Left renal pelvis (tissue), 4 donors: ENCODE measurements at regions not wholly inside any gene's neighbourhood (a gene's known extent, or its start where the extent isn't known, plus 50 kb on each side); places are given as distances from the start of the nearest gene placed in this dataset.

ENCODE experiments used
- DNase-seq, 4 donors: peaks; one replicate each; pipeline ENCODE4 v3.0.0-alpha.2; 2013; ENCODE audit warnings: low read depth in 4 of 4, low spot score in 3 of 4

- DNase-seq, result no peak
These were observed 78.1 kb upstream of the RET start for GRCh38 chr10:42998481-42999384.

DNA sequence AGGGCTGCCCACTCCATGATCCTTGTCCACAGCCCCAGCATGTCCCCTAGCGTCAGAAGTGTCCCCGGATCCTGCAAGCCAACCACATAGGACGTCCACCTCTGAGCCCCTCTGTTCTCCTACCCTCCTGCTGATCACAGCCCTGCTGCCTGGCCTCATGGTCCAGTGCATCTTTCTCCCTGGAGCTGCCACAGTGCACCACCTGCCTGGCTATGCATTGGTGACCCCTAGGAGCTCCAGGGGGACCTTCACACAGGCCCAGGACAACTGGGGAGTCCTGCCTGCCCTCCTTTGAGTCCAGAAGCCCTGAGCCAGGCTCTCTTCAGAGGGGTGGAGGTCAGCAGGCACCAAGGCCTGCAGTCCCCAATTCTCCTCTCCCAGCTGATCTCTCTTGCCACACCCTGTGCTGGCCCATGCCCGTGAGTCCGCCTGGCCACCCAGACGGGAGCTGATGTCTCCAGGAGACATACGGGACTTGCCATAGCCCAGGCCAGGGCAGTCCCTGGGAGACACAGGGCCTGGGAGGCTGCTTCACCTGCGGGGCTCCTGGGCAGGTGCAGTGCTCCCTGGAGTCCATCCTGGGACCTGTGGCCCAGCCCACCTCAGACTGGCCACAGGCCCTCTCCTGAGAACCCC, 77.4 kb upstream of the RET start:
- no peak for DNase-seq

- DNase-seq, result no peak
These were observed 76.9 kb upstream of the RET start for GRCh38 chr10:43000021-43000411.

DNA sequence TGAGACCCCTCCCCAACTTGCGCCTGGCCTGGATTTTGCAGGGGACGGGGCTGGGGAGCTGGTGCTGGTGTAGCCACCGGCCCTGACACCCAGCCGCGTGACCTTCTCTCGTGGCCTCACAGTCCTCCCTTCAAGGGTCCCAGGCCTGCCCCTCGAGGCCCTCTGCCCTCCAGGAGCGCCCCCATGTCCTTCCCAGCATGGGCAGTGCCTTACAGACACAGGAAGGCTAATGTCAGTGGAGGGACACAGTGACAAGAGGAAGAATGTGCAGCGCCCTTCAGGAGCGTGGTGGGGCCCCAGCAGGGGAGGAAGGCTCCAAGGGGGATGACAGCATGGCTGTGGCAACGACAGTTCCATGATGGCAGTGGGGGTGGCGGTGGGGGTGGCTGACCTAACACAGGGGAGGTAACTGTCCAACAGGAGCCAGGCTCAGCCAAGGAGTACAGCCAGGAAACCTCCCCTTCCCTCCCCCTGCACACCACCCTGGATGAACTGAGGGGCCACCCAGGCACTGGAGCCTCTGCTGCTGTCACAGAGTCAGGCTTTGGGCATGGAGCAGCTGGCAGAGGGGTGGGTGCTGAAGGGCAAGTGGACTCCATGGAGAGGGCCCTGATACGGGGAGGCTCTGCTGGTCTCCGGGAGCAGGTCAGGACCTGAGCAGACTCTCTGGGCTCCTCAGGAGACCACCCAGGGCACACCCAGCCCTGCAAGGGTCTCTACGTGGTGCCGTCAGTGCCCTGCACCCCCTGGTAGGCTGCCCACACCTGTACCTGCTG, 76.0 kb upstream of the RET start:
- no peak for DNase-seq

DNA sequence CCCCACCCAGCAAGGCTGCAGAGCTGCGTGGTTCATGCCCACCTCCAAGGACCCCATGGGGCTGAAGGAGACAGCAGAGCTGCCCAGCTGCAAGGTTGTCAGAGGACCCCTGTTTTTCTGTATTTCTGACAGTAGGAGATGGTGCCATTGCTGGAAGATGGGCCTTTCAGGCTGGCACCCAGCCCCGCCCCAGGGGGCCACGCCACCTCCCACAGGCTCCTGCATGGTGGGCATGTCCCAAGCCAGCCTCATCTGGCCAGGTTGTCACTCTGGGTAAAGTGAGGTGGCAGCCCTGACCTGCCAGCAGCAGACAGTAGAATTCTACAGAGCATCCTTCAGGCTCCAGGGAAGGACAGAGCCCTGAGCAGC, 75.5 kb upstream of the RET start:
- no peak for DNase-seq

- DNase-seq, result no peak
These were observed 74.3 kb upstream of the RET start for GRCh38 chr10:43002596-43002995.

- DNase-seq, result no peak
These were observed 70.4 kb upstream of the RET start for GRCh38 chr10:43006490-43006889.

DNA sequence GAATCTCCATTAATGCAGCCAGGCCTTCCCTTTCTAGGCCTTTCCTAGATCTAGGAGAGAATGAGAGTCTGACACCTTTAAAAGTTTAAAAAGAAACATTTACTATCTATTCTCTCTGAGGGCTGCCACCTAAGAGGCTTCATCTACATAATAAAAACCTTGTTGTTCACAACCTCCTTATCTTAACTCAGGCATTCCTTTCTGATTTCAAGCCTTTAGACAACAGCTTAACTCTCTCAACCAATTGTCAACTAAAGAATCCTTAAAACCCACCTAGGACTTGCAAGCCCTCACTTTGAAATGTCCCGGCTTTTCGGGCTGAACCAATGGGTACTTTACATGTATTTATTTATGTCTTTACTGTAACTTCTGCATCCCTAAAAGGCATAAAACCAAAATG, 64.3 kb upstream of the RET start:
- DNase-seq, result no peak

DNA sequence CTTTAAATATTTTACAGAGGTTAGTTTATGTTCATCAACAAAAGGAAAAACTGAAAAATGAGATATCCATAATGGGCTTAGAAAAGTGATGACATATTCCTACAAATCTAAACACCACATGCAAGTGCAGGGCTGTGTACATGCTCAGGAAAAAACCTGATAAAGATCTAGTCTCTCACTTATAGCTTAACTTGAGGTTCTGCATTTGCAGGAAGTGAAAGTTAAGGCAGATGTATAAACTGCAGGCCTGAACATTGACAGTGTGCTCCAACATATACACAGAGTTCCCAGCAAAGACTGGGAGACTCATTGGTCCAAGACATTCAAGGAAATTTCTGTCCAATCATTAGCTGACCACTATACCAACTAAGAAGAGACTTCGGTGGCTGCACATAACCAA, 63.8 kb upstream of the RET start:
- DNase-seq, result no peak

- DNase-seq, result no peak
These were observed 52.3 kb upstream of the RET start for GRCh38 chr10:43024524-43024923.

DNA sequence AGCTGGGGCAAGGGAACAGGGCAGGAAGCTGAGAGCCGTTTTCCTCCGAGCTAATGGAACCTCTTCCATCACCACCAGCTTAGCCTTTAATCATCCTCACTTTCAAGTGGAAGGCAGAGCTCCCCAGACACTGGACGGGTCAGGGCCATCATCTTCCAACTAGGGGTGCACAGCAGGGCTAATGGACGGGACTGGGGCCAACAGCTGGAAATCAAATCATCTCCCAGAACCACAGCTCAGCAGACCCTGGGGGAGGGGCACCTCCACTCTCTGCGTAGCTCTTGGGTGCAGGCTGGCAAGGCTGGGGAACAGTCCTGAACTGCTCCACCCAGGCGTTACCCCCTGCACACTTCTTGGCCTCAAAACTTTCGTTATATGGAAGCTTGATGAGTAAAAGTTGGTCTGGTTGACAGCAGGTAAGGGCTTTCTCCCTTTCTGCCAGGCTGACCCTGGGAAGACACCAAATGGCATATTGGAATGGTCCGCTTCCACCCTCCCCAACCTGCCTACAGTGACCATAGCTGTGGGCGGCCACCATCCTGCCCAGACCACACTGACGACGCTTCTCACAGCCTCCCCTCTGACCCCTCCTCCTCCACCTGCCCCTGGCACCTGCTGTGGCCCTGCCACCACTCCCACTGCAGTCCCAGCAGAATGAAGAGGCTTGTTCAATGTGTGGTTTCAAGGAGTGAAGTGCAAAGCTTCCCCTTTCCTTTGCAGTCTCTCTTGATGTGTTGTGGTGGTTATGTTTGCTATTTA, 51.7 kb upstream of the RET start:
- no peak for DNase-seq

- DNase-seq, result no peak
These were observed 50.6 kb upstream of the RET start for GRCh38 chr10:43026039-43026973.
